ENCODE measurements at regions not wholly inside any gene's neighbourhood (a gene's known extent, or its start where the extent isn't known, plus 50 kb on each side); places are given as distances from the start of the nearest gene placed in this dataset.

- H3K9me2 ChIP-seq (ENCODE audit: insufficient read depth), result no peaks in the 10 kb centered on the region
- ChIA-PET CTCF (no interaction called here), POLR2A (ENCODE audit: unreplicated experiment) (no interaction called here)
- no peak overlapping the region for H3K27ac ChIP-seq
- no peaks in the 10 kb centered on the region for H3F3A ChIP-seq (ENCODE audit: insufficient read depth, low read depth)
- no peaks in the 10 kb centered on the region for H3K4me1 ChIP-seq (replicated peaks; ENCODE audit: insufficient read depth)
- H3K27me3 ChIP-seq (ENCODE audit: insufficient read depth, low read depth), result no peaks in the 10 kb centered on the region
- BruUV-seq (replicated peaks), result no TSS peak
- H2AFZ ChIP-seq, result no peak overlapping the region
- no peak overlapping the region for H3K4me2 ChIP-seq
- DNase-seq, result no peak
- TF ChIP-seq CTCF (conservative IDR thresholded peaks at IDR 0.05) (no peak), EZH2 (IDR thresholded peaks at IDR 0.05; ENCODE audit: low read depth) (no peak)
- H3K36me3 ChIP-seq (ENCODE audit: low read depth), result no peaks in the 10 kb centered on the region
- no peaks in the 10 kb centered on the region for H3K79me2 ChIP-seq (ENCODE audit: low read depth)
- H4K20me1 ChIP-seq (ENCODE audit: insufficient read depth), result no peaks in the 10 kb centered on the region
- intact Hi-C loops (cut with micrococcal nuclease; ENCODE audit: unreplicated experiment), result no loop called here
- H3K9me3 ChIP-seq (ENCODE audit: insufficient read depth, low read depth), result no peaks in the 10 kb centered on the region
- no peak overlapping the region for H3K4me3 ChIP-seq
Observed at GRCh38 chr5:44907396-44907795, 98.6 kb downstream of the MRPS30 start.

GRCh38 chr5:44909004-44909403 lies 100.3 kb downstream of the MRPS30 start:
- no peak for TF ChIP-seq CTCF (conservative IDR thresholded peaks at IDR 0.05)
- no peak for TF ChIP-seq EZH2 (IDR thresholded peaks at IDR 0.05; ENCODE audit: low read depth)
- no peak overlapping the region for H2AFZ ChIP-seq
- no peaks in the 10 kb centered on the region for H3K27me3 ChIP-seq (ENCODE audit: insufficient read depth, low read depth)
- H3K9me2 ChIP-seq (ENCODE audit: insufficient read depth), result no peaks in the 10 kb centered on the region
- no TSS peak for BruUV-seq (replicated peaks)
- no peaks in the 10 kb centered on the region for H3K4me1 ChIP-seq (replicated peaks; ENCODE audit: insufficient read depth)
- H3F3A ChIP-seq (ENCODE audit: insufficient read depth, low read depth), result no peaks in the 10 kb centered on the region
- CTCF ChIA-PET, result no interaction called here
- POLR2A ChIA-PET (ENCODE audit: unreplicated experiment), result no interaction called here
- H3K4me2 ChIP-seq, result no peak overlapping the region
- no peak overlapping the region for H3K27ac ChIP-seq
- H3K9me3 ChIP-seq (ENCODE audit: insufficient read depth, low read depth), result no peaks in the 10 kb centered on the region
- H3K4me3 ChIP-seq, result no peak overlapping the region
- no peaks in the 10 kb centered on the region for H3K79me2 ChIP-seq (ENCODE audit: low read depth)
- no peak for DNase-seq
- intact Hi-C loops (cut with micrococcal nuclease; ENCODE audit: unreplicated experiment), result no loop called here
- no peaks in the 10 kb centered on the region for H3K36me3 ChIP-seq (ENCODE audit: low read depth)
- no peaks in the 10 kb centered on the region for H4K20me1 ChIP-seq (ENCODE audit: insufficient read depth)

GRCh38 chr5:44911501-44911900 lies 102.8 kb downstream of the MRPS30 start:
- H3K4me2 ChIP-seq, result no peak overlapping the region
- DNase-seq, result no peak
- H3K27ac ChIP-seq, result no peak overlapping the region
- no TSS peak for BruUV-seq (replicated peaks)
- no peaks in the 10 kb centered on the region for H3K79me2 ChIP-seq (ENCODE audit: low read depth)
- no peaks in the 10 kb centered on the region for H3K4me1 ChIP-seq (replicated peaks; ENCODE audit: insufficient read depth)
- POLR2A ChIA-PET (ENCODE audit: unreplicated experiment), result no interaction called here
- no peaks in the 10 kb centered on the region for H3K9me3 ChIP-seq (ENCODE audit: insufficient read depth, low read depth)
- H3K4me3 ChIP-seq, result no peak overlapping the region
- TF ChIP-seq CTCF (conservative IDR thresholded peaks at IDR 0.05) (no peak), EZH2 (IDR thresholded peaks at IDR 0.05; ENCODE audit: low read depth) (no peak)
- H3K27me3 ChIP-seq (ENCODE audit: insufficient read depth, low read depth), result no peaks in the 10 kb centered on the region
- no peak overlapping the region for H2AFZ ChIP-seq
- H3K9me2 ChIP-seq (ENCODE audit: insufficient read depth), result no peaks in the 10 kb centered on the region
- no peaks in the 10 kb centered on the region for H4K20me1 ChIP-seq (ENCODE audit: insufficient read depth)
- no peaks in the 10 kb centered on the region for H3K36me3 ChIP-seq (ENCODE audit: low read depth)
- CTCF ChIA-PET, result no interaction called here
- intact Hi-C loops (cut with micrococcal nuclease; ENCODE audit: unreplicated experiment), result no loop called here
- H3F3A ChIP-seq (ENCODE audit: insufficient read depth, low read depth), result no peaks in the 10 kb centered on the region
